ENCODE measurements at regions not wholly inside any gene's neighbourhood (a gene's known extent, or its start where the extent isn't known, plus 50 kb on each side); places are given as distances from the start of the nearest gene placed in this dataset.

DNA sequence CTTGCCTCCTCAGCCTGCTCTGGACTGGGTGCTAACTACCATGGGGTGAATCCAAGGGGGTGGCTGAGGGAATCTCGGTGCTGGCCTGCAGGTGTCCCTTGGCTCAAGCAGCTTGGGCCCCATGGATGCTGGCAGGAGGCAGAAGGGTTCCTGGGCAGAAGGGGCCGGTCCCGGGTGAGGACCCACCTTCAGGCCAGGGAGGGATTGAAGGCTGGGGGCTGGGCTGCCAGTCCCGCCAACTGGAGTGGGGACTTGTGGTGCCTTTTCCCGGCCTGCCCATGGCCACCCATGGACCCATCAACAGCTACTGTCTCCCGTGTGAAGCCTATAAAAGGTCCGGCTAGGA is 550.1 kb downstream of the SLC6A15 start:
- no peak for DNase-seq

DNA sequence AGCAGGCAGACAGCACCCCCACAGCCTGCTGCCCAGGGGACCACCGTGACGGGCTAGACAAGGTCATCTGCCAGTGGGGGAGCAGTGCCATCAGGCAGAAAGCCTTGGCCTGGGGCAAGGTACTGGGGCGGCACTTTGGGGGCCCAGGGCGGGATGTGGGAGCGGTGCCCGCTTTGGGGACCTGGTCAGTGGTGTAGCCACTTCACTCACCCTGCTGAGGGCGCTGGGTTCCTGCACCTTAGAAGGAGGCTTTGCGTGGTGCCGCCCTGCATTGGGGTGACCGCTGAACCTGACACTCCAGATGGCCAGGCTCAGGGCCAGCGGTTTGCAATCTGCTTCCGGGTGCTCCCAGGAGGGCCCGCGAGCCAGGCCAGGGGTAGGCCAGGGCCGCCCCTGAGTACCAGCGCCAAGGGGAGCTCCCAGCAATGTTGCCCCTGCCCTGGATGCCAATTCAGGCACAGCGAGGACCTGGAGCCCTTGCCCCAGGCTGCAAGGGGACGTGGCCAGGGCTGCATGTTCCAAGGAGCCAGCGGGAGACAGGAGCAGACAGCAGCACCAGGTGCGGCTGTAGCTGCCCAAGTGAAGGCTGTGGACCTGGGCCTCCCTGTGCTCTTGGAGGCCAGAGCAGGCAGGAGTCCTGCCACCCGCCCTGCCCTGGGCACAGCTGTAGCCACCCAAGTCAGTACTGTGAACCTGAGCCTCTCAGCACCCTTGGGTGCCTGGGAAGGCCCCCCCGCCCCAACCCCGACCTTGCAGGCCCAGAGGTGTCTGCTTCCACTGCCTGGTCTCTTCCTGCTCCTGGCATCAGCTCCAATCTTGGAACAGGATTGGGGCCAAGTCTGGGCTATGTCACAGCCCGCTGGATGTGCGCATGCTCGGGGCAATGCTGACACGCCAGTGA is 550.7 kb downstream of the SLC6A15 start:
- no peak for DNase-seq

DNA sequence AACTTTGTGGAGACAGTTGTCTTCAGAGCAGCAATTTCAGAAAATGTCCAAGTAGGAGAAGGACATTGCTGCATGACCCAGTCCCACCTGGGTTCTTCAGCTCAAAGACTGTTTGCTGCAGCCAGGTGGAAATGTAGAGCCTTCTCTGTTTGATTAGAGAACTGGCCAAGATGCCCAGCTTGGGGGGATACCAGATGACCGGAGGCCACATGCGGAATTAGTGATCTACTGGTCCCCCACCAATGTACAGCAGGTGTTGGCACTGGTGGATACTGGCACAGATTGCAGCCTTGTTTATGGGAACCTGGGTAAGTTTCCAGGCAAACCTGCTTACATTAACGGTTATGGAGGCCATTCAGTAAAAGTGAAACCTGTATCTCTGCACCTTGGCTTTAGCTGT is 555.3 kb downstream of the SLC6A15 start:
- DNase-seq, result no peak

DNA sequence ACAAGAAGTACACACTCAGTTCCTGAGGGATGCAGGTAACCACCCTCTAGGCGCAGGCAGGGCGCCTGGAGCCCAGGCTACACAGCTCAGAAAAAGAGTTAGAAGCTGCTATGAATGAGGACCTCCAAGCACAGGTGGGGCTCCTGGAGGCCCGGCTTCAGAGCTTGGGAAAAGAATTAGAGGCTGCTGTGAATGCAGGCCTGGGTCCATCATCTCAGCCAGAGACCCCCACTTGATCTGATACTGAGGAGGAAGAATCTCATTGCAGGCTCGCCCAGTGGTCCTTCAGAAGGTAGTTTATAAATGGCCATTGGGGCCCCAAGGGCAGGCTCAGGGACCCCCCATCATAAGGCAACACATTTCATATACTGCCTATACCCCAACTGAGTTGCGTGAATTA is 556.4 kb downstream of the SLC6A15 start:
- DNase-seq, result no peak

DNA sequence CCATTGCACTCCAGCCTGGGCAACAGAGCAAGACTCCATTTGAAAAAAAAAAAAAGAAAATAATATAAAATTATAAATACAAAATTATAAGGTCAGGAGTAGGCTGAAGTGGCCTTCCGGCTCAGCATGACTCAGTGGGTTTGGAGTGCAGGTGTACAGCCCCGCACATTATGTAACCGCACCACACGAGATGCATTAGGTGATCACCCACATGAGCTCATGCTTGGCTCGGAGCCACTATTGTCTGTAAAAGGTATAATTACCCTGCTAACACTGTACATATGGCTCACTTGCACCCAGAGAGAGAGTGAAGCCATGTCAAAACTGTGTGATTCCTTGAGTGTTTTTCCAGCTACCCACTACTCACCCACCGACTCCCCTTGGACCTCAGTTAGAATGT is 557.0 kb downstream of the SLC6A15 start:
- DNase-seq, result no peak

DNA sequence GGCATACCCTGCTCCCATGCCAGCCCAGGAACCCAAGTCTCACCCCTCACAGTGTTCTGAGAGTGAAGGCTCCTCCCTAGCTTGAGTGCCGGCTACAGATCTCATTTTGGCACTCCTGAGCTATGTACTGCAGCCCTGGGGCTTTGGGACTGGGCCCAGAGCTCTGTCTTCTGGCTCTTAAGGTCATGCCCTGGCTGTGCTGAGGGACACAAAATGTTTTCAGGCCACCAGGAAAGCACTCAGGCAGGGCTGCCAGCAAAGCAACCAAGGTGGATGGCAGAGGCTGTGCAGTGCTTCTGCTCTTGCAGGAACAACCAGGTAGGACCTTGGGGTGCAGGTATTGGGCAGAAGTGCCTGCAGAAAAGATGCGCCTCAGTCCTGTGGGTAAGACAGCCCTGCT is 564.0 kb downstream of the SLC6A15 start:
- no peak for DNase-seq

DNA sequence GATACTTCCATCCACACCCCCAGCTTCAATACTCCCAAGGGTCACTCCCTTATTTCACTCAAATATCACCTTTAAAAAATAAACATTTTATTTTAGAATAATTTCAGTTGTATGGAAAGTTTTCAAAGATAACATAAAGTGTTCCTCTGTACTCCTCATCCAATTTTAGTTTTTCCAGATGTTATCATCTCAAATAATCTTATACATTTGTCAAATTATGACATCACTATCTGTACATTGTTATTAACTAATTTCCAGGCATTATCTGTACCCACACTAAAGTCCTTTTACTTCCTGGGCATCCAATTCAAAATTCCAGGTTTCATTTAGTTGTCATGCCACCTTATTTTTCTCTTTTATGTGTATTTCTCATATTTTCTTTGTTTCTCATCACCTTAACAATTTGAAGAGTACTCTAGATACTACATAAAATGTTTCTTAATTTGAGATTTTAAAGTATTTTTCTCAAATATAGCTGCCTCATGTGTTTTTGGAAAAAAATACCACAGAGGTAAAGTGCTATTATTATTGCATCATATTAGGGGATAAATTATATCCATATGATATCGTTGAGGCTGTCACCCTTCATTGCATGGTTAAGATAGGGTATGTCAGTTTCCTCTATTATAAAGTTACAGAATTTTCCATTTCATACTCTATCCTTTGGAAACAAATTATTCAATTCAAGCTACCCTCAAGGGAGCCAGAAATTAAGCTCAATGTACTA is 571.0 kb downstream of the SLC6A15 start:
- no peak for DNase-seq

DNA sequence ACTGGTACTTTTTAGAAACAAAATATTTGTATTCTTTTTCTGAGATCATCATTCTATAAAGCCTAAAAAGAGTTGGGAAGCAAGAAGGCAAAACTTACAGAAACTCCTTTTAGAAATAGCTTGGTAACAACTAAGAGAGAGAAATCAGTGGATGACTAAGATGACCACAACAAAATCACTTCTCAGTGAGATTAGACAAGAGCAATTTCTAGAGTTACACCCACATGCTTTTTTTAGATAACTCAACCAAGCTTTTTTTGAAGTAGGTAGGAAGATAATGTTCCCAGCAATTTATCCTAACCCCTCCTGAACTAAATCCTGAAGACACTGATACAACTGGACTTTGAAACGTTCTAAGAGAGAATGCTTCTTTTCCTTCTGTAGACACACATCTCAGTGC is 576.4 kb downstream of the SLC6A15 start:
- DNase-seq, result no peak

DNA sequence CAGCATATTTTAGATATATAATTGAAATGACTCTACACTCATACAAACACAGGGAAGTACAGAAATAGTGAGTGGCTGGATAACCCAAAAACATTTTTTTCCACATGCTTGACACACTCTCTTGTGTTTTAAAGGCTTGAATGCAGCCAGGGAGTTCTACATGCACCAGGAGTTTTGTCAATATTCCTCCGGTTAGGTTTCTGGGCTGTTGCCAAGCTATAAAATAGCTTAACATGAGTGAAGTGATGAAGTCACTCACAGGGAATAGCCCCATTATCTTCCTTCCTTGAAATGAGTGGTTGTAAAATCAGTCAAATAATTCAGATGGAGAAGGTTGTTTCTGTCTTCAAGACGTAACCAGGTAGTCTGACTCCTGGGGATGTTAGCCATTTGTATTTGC is 582.7 kb downstream of the SLC6A15 start:
- no peak for DNase-seq

DNA sequence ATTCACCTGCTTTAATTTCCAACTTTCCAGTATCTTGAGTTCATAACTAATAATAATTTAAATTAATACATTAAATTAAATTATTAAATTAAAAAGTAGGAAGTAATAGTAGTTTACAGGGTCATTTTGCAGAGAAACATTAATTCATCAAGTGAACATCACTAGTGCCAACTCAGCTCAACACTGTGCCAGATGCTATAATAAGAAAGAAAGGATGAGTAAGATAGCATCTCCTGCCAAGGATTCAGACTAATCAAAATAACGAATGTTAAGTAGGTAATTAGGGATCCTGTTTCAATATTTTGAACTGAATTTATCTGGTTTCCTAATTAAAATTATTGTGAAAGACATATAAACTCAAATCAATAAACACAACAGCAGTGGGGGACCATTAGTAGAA is 596.7 kb downstream of the SLC6A15 start:
- no peak for DNase-seq

DNA sequence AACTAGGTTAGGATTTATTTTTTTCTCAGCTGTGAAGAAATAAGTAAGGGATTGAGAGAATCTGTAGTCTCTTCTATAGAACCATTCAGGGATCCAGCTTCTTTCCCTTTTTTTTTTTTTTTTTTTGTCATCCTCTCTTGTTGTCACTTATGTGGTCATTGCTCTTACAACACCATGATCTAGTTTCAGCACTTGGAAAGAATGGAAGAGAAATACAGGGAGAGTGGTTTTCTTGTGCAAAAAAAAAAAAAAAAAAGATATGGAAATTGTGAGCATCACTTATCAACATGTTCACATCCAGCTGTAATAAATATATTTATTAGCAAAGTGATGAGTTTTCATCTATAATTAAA is 599.3 kb downstream of the SLC6A15 start:
- DNase-seq, result no peak

DNA sequence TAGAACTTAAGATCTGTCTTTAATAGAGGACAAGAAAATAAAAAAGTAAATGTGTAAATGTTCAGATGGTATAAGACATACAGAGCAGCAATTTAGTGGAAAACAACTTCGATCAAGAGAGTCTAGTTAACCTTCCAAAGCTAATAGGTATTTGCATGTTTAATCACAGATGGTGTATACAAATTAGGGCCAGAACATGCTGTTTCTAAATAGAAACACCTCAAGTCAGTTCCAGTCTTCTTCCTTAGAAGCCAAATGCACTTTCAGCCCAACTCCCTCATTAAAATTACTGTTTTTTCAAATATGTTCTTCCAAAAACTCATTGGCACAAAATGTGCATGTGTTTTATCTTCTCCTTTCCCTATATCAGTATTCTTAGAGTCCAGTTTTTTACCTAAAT is 604.4 kb downstream of the SLC6A15 start:
- no peak for DNase-seq

DNA sequence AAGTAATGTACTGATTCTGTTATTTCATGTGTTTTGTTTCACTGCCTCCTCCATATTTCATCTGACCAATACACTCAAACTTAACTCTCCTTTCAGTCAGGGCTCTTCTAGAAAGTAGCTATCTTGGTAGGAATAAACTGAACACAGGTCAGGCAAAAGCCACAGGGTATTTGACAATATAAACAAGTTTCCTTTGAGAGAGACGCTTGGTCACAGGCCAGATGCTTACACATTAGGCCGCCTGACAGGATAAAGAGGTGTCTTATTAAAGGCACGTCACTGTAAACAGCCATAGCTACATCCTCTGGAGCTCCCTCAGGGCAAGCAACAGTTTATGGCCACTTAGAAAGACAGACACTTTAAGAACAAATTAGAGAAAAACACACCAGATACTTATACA is 607.5 kb downstream of the SLC6A15 start:
- no peak for DNase-seq

DNA sequence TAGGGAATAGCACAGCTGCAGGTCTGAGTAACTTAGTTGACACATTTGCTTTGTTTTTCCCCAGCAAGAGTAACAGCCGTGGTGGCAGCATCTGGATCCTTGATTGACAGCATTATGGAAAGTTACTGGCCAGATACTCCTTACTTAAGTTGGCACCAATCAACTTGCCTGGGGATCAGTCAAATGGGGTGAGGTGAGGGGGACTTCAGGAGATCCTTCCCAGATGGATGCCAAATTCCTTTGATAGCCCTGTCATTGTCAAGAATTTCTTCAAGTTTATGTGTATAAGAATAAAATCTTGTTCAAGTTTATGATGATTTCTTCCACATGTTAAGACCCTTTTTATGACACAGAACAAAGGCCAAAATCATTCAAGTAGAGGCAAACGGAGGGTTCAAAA is 618.4 kb downstream of the SLC6A15 start:
- no peak for DNase-seq

DNA sequence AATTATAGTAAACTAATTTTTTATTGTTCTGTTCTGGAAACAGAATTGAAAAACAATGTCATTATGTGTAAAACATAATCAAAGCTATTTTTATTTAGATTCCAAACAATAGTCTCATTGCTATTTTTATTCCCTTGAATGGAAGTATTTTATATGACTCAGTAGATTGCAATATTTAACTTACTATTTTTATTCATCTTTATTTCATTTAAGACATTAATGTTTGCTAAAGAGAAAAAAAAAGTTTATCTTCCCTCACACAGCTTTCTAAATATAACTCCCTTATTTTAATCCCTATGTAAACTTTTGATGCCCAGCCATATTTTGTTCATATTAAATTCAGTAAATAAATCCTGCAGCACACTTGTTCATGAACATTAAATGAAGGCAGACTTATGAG is 622.4 kb downstream of the SLC6A15 start:
- no peak for DNase-seq

DNA sequence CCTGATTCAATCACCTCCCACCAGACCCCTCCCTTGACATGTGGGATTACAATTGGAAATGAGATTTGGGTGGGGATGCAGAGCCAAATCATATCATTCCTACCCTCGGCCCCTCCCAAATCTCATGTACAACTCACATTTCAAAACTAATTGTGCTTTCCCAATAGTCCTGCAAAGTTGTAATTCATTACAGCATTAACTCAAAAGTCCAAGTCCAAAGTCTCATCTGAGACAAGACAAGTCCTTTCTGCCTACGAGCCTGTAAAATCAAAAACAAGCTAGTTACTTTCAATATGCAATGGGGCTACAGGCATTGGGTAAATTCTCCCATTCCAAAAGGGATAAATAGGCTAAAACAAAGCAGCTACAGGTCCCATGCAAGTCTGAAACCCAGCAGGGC is 634.6 kb downstream of the SLC6A15 start:
- DNase-seq, result no peak

DNA sequence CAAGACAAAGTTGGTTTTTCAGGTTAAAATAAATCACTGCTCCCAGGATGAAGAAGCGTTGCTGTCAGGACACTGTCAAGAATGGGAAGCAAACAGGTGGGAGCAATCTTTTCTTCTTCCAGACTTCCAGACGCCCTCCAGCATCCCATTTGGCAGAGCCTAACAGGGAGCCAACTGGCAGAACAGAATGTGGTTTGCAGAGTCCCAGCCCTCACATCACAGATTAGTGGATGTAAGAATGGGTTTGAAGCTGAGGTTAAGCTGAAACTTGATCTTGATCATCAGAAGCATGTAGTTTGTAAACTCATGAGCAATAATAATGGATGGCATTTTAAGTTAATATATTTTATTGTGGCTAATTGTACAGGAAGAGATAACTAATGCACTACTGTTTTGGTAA is 636.4 kb downstream of the SLC6A15 start:
- DNase-seq, result no peak

DNA sequence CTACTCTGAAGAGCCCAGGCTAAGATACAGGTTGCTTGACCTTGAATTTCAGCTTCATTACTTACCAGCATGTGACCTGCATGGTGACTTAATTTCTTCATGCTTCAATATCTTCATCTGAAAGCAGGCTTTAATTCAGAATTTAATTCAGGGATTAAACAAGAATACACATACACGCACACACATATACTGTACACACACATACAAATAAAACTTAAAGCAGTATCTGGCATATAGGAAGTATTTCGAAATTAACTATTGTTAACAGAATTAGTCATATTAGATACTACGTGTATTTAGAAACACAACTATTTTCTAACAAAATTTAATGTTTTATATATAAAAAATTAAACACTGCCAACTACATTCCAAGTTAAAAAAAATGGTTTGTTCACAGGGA is 640.3 kb downstream of the SLC6A15 start:
- DNase-seq, result no peak

DNA sequence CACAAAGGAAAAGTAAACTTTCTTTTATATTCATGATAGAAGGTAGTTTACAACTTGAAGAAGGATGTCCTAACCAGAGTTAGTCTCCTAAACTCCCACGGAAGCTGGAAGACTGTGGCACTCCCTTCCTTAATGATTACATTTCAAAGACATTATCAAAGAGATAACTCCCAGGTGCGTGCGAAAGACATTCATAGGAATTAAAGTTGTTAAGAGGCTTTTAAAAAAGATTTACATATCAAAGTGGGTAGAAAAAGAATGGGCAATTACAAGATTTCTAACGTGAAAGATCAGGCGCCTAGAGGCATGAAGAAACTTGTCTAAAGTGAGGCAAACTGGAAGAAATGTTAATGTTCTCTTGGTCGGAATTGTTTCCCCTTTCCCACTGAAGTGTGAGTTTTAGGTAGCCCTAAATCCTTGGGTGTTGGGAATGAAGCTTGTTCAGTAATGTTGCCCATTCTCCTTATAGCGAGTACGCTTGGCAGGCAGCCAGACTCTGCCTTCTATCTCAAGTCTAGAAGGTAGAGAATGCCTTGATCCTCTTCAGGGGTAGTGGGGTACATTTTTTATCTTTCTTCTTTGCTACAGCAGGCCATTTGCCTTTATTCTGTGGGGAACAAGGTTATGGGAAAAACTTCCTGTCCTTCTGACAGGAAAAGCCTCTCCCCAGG is 642.0 kb downstream of the SLC6A15 start:
- DNase-seq, result no peak

DNA sequence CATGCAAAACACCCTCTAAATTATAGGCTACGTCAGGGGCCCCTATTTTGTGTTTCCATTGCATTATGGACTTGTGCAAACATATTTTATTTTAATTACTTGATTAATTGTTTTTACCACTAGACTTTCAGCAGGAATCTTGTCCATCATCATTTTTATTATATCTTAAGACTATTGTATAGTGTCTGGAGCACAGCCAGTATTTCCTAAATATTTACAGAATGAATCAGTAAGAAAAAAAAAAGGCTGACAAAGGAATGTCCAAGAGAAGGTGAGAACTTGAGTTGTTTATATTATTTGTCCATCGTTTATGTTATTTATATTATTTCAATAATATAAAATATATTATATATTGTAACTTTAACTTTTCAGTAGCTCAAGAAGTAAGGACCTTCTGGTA is 664.7 kb downstream of the SLC6A15 start:
- DNase-seq, result no peak

DNA sequence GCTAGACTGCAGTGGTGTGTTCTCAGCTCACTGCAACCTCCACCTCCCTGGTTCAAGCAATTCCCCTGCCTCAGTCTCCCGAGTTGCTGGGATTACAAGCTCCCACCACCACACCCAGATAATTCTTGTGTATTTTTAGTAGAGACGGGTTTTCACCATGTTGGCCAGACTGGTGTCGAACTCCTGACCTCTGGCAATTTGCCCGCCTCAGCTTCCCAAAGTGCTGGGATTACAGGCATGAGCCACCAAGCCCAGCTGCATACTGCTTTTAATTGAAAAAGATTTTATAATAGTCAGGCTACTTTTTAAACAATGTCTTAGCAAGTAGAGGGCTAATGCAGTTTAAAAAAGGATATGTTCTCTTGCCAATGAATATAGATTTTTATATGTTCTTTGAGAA is 668.9 kb downstream of the SLC6A15 start:
- no peak for DNase-seq

DNA sequence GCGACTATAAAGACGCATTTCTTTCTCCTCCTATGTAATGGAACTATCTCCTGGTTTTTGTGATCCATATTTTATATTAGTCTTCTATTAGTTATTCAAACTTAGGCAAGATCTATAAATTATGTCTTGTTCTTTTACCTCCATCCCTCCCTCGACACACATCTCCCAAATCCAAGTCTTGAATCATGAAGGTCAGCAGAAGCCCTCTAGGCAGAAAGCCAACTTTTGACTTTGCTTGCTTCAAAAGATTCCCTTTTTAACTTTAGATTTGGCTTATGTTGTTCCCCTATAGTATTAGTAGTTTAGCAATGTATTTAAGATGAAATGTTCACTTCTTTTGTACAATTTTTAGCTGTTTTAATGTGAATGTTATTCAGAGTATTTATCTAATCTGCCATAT is 689.8 kb downstream of the SLC6A15 start:
- no peak for DNase-seq

DNA sequence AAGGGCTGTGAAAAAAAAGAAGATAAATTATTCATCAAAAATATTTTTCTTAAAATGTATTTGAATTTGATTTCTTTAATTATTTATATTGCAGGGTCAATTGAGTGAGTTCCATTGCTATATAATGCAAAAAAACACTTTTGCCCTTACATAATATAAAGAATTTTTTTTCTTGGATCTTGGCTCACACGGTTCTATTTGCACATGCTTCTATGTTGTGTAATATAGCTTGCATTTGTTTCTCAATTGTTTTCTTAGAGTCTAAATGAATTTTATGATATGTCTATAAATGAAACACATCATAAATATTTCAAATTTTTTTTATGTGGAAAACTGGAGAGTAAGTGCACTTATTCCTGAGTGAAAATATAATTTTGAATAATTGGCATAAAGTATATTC is 694.2 kb downstream of the SLC6A15 start:
- DNase-seq, result no peak

DNA sequence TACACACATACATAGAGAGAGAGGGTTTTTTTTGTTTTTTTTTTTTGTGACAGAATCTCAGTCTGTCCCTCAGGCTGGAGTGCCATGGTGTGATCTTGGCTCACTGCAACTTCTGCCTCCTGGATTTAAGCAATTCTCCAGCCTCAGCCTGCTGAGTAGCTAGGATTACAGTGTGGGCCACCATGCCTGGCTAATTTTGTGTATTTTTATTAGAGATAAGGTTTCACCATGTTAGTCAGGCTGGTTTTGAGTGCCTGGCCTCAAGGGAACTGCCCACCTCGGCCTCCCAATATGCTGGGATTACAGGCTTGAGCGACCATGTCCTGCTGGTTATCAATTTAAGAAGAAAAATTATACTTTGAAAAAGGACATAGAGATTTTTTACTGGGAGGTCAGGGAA is 710.6 kb downstream of the SLC6A15 start:
- DNase-seq, result no peak

Measured in activated CD4-positive, alpha-beta T cell treated with anti-CD3 and anti-CD28 coated beads, Interleukin-2, amount 50 U/mL, for 16 hours (primary cell).